HG03135 (cell line): ENCODE measurements at regions not wholly inside any gene's neighbourhood (a gene's known extent, or its start where the extent isn't known, plus 50 kb on each side); places are given as distances from the start of the nearest gene placed in this dataset.

Source experiments
- ATAC-seq: cut with Tn5 transposase; IDR thresholded peaks from one replicate; pipeline ENCODE4 v1.9.1; 2021; ENCODE audit warnings: mild to moderate bottlenecking, moderate library complexity; ENCODE audit not compliant: unreplicated experiment

- ATAC-seq = no peak
These were observed 194.2 kb upstream of the CNR1 start for GRCh38 chr6:88360203-88360797.

DNA sequence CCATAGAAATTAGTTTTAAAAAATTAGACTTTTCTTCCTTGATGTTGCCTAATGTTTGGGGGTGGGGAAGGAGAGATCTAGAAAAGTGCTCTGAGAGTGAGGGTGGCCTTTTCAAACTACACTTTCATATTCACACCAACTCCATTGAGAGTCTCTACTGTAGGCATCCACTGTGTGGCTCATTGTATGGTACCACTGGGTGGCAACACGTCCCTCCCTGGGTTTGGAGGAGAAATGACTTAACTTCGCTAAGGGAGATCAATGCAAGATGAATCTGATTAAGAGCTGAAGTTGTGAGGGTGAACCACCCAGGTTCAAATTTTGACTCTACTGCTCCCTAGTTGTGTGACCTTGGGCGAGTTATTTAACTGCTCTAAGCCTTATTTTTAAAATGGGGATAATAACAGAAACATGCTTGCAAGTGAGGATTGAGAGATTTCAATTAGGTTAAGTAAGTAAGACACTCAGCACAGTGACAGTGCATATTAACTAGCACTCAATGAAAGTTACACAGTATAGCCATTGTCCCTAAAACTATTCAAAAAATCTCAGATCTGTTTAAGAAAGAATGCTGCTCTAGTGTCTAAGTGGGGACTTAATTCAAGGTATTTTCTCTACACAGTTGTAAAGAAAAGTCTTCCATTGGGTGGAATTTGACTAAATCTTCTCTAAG is 193.5 kb upstream of the CNR1 start:
- no peak for ATAC-seq

DNA sequence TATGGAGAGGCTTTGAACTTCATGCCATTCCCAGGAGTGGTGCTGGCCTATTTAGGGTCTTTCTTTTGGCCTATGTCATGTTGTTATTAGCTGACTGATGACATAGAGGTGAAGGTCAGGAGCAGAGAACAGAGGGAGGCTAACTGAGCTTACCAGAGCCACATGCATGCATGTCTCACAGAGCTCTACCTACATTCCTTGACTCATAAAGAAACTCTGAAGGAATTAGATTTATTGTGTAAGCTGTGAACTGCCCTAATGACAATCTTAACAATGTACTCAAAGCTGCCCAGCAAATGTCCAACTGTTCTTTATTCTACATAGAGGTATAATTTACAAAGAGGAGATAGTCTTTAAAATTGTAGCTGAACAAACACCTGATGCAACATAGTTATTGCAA is 192.7 kb upstream of the CNR1 start:
- no peak for ATAC-seq

- no peak for ATAC-seq
These were observed 183.4 kb upstream of the CNR1 start for GRCh38 chr6:88349511-88349910.

DNA sequence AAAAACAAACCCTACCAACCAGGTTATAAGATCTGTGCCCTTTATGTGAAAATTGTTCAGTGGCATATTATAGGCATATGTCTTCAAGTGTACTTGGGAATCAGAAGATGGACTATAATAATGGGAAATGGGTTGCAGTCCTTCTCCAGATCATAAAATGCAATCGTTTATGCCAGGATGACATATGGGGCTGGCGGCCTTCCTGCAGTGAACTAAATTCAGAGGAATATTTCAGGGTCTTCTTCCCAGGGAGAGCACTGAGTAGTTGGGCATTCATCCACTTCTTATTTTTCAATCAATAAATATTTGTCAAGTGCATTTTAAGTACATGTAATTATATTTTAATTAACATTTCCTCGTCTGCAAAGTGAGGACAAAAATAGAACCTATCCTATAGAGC is 176.2 kb upstream of the CNR1 start:
- no peak for ATAC-seq

- no peak for ATAC-seq
These were observed 173.6 kb upstream of the CNR1 start for GRCh38 chr6:88339761-88340160.

DNA sequence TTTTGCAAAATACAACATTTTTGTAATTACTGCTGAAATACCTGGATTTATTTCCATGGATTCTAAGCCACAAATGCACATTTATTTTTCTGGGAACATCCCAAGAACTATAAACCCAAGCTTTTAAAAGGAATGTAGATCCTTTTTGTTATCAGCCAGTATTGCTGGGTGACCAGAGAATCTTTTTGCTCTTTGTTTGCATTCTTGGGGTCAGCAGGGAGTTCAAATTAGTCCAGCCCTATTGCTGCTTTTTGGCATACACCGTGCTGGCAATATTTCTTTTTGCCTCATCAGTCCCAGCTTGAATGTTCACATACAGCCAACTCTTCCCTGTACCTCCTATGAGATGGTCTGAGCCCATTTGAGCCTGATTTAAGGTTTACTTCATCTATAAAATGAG is 155.2 kb upstream of the CNR1 start:
- no peak for ATAC-seq

DNA sequence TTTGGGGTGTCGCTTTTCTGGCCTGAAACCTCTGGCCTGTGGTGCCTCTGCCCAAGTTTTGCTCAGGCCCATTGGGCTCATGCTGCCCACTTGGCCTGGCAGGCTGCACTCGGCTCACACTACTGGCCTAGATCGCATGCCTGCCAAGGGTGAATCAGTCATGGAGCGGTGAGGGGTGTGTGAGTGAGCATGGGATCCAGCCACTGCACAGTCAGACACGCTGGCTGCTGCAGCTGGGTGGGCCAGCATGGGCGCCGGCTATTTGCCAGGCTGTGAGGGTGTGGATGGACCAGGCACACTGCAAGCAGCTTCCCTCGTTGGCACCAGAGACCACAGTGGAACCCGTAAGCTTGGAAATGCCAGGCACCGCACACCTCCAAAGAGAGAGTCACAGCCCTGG is 145.4 kb upstream of the CNR1 start:
- no peak for ATAC-seq

DNA sequence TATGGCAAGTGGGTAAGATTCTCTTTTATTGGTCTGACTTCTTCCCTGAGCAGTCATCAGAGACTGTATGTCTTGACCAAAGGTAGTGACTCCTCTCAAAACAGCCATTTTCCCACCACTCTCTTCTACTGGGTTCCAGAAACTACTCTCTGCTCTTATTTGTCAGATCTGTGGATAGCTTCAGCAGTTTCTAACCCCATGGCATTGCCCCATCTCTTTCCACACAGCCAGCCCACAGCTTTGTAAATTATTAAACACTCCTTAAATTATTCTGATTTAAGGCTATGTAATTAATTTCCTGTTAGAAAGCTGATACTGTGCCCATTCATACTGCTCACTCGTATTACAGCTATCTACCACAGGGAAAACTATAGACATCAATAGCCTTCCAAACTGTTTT is 138.4 kb upstream of the CNR1 start:
- ATAC-seq = no peak

DNA sequence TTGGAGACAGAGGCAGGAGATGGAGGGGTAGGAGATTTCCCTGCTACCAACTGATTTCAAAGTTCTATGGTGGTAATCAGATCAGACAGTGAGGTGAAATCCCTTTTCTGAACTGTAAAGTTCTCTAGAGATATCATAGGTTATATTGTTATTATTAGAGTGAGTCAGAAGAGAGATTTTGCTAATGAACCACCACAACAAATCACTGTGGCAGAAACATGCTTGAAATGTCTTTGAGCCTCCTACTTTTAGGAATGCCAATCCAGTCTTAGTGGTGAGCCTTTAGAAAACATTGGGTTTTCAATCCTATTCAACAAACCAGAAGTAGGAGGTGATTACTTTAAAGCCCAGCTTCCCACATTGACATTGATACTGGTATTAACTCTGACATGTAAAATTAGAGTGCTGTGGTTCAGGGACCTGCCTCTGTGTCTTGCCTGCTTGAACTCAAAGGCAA is 136.7 kb upstream of the CNR1 start:
- no peak for ATAC-seq

GRCh38 chr6:88301888-88302768 is 136.0 kb upstream of the CNR1 start:
- no peak for ATAC-seq

- ATAC-seq = no peak
These were observed 135.1 kb upstream of the CNR1 start for GRCh38 chr6:88301256-88301655.

GRCh38 chr6:88298066-88298845 is 132.1 kb upstream of the CNR1 start:
- no peak for ATAC-seq

GRCh38 chr6:88296694-88297093 is 130.5 kb upstream of the CNR1 start:
- ATAC-seq = no peak

- no peak for ATAC-seq
These were observed 129.5 kb upstream of the CNR1 start for GRCh38 chr6:88295663-88296062.

DNA sequence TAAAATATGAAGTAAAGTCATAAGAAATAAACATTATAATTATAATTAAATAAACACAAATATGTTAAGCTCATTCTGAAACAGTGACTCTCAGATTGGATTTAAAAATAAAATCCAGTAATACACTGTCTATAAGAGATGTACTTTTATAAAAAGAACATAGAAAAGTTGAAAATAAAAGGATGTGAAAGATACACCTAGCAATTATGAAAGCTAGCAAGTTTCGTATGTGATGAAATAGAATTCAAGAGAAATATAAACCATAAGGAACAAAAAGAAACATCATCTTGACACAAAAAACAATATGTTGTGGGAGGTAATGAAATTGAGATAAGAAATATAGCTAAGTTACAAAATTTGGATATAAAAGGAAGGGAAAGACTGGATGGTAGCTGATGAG is 128.6 kb upstream of the CNR1 start:
- ATAC-seq = no peak

GRCh38 chr6:88290411-88290810 is 124.3 kb upstream of the CNR1 start:
- ATAC-seq = no peak

GRCh38 chr6:88287696-88288095 is 121.5 kb upstream of the CNR1 start:
- no peak for ATAC-seq

DNA sequence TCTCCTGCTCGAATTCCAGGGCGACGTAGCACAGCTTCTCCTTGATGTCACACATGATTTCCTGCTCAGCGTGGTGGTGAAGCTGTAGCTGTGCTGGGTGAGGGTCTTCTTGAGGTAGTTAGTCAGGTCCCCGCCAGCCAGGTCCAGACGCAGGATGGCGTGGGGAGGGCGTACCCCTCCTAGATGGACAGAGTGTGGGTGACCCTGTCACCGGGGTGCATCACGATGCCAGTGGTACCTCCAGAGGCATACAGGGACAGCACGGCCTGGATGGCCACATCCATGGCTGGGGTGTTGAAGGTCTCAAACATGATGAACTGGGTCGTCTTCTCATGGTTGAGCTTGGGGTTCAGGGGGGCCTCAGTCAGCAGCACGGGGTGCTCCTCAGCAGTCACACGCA is 110.2 kb upstream of the CNR1 start:
- no peak for ATAC-seq

- no peak for ATAC-seq
These were observed 102.4 kb upstream of the CNR1 start for GRCh38 chr6:88268508-88268907.

DNA sequence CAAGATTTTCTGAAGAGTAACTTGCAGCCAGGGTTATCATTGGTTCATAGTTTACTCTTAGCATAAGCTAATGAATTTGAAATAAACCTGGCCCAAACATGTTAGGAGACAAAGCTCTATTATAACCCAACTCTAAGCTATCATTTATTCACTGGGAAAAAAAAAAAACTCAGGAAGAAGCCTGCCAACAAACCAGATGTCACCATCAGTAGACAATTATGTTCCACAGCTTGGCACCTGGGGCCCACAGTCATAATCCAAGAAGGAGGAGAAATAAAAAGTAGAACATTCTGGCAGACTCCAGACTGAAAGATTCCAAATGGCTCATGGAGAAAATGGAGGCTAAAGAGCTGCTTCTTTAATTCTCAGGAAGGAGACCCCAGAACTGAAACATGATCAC is 100.0 kb upstream of the CNR1 start:
- ATAC-seq = no peak
